C4-2B (cell line): ENCODE measurements at regions not wholly inside any gene's neighbourhood (a gene's known extent, or its start where the extent isn't known, plus 50 kb on each side); places are given as distances from the start of the nearest gene placed in this dataset.

Source experiments
- ZFX ChIP-seq: fragments of 450-650 bp; IDR thresholded peaks from 2 replicates; pipeline ENCODE4 v1.6.1; 2017
- TF ChIP-seq, protein P1 (sequence below): fragments of 450-650 bp; conservative IDR thresholded peaks from 2 replicates; pipeline ENCODE4 v1.5.1; 2017; ENCODE audit warnings: mild to moderate bottlenecking

DNA sequence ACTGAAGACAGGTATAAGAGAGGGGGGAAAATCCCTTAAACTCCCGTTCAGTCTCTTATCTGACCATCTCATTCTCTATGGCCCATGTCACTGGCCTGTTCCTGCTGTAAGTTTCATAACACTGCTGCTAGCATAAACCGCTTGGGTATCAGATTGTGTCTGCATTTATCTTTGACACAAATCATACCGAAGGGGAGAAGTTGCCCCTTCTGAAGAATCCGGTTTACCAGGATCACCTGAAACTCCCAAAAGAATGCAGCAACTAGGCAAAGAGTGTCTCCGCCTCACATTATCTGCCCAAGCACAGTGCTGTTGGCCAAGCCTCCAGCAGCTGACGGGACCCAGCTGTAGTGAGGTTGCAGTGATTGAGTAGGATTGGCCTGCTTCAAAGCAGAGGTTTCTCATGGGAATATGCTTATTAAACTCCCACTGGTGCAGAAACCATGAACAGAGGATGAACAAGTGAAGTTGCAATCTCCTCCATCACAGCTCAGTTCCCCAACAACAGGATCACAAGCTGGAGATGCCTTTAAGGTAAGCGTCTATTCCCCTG lies 71.3 kb upstream of the PUDP start:
- TF ChIP-seq, protein P1, sequence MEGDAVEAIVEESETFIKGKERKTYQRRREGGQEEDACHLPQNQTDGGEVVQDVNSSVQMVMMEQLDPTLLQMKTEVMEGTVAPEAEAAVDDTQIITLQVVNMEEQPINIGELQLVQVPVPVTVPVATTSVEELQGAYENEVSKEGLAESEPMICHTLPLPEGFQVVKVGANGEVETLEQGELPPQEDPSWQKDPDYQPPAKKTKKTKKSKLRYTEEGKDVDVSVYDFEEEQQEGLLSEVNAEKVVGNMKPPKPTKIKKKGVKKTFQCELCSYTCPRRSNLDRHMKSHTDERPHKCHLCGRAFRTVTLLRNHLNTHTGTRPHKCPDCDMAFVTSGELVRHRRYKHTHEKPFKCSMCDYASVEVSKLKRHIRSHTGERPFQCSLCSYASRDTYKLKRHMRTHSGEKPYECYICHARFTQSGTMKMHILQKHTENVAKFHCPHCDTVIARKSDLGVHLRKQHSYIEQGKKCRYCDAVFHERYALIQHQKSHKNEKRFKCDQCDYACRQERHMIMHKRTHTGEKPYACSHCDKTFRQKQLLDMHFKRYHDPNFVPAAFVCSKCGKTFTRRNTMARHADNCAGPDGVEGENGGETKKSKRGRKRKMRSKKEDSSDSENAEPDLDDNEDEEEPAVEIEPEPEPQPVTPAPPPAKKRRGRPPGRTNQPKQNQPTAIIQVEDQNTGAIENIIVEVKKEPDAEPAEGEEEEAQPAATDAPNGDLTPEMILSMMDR, result no peak
- TF ChIP-seq ZFX, result no peak
